Gastroesophageal sphincter (tissue), 3 donors: ENCODE measurements at regions not wholly inside any gene's neighbourhood (a gene's known extent, or its start where the extent isn't known, plus 50 kb on each side); places are given as distances from the start of the nearest gene placed in this dataset.

Experiments
- CTCF ChIP-seq, 4 experiments: fragments of 200-600 bp in 2 of 4; fragments of 450-650 bp in 2 of 4; sonication (generic) in 1 of 4; IDR thresholded peaks; one replicate each; pipeline ENCODE4 v1.5.1; 2017 to 2019; ENCODE audit warnings: antibody characterized with exemption in 4 of 4, mild to moderate bottlenecking in 2 of 4, moderate library complexity in 2 of 4
- EP300 ChIP-seq: sonication (generic); formaldehyde crosslinking; IDR thresholded peaks from one replicate; pipeline ENCODE4 v1.6.1; 2017; ENCODE audit warnings: antibody characterized with exemption, mild to moderate bottlenecking
- POLR2A ChIP-seq, 2 donors: fragments of 450-650 bp; IDR thresholded peaks; one replicate each; pipeline ENCODE4 v1.6.1; 2017; ENCODE audit warnings: antibody characterized with exemption in 2 of 2, mild to moderate bottlenecking in 2 of 2, moderate library complexity in 1 of 2

GRCh38 chr10:65041307-65041706 lies 1520.1 kb downstream of the REEP3 start:
- no peak for TF ChIP-seq CTCF (IDR thresholded peaks at IDR 0.05)
- TF ChIP-seq EP300 = no peak
- TF ChIP-seq POLR2A (IDR thresholded peaks at IDR 0.05) = no peak
